ENCODE measurements at regions not wholly inside any gene's neighbourhood (a gene's known extent, or its start where the extent isn't known, plus 50 kb on each side); places are given as distances from the start of the nearest gene placed in this dataset.

DNA sequence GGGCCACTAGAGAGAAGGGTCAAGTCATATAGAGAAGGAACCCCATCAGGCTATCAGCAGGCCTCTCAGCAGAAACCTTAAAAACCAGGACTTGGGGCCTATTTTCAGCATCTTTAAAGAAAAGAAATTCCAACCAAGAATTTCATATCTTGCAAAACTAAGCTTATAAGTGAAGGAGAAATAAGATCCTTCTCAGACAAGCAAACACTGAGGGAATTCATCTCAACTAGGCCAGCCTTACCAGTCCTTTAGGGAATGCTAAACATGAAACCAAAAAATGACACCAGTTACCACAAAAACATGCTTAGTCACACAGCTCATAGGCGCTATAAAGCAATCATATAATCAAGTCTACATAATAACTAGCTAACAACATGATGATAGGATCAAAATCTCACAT is 407.1 kb downstream of the LRRC70 start:
- CTCF ChIA-PET: no interaction called here
- Mint-ChIP-seq H3K9me3 (ENCODE audit: low read depth, unreplicated experiment) (peaks cover 6% of the 10 kb centered on the region), H3K27me3 (ENCODE audit: unreplicated experiment) (no peaks in the 10 kb centered on the region), H3K36me3 (ENCODE audit: insufficient read depth, unreplicated experiment) (no peaks in the 10 kb centered on the region), H3K27ac (ENCODE audit: unreplicated experiment) (no peak overlapping the region), H3K4me1 (ENCODE audit: low read depth, unreplicated experiment) (no peaks in the 10 kb centered on the region), H3K4me3 (ENCODE audit: low read depth, unreplicated experiment) (no peak overlapping the region)
- TF ChIP-seq, protein P1, sequence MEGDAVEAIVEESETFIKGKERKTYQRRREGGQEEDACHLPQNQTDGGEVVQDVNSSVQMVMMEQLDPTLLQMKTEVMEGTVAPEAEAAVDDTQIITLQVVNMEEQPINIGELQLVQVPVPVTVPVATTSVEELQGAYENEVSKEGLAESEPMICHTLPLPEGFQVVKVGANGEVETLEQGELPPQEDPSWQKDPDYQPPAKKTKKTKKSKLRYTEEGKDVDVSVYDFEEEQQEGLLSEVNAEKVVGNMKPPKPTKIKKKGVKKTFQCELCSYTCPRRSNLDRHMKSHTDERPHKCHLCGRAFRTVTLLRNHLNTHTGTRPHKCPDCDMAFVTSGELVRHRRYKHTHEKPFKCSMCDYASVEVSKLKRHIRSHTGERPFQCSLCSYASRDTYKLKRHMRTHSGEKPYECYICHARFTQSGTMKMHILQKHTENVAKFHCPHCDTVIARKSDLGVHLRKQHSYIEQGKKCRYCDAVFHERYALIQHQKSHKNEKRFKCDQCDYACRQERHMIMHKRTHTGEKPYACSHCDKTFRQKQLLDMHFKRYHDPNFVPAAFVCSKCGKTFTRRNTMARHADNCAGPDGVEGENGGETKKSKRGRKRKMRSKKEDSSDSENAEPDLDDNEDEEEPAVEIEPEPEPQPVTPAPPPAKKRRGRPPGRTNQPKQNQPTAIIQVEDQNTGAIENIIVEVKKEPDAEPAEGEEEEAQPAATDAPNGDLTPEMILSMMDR (IDR thresholded peaks at IDR 0.05; ENCODE audit: unreplicated experiment): no peak
- no peak for DNase-seq
- no TSS peak for BruUV-seq (replicated peaks)
- intact Hi-C loops (cut with micrococcal nuclease; ENCODE audit: unreplicated experiment): no loop called here

DNA sequence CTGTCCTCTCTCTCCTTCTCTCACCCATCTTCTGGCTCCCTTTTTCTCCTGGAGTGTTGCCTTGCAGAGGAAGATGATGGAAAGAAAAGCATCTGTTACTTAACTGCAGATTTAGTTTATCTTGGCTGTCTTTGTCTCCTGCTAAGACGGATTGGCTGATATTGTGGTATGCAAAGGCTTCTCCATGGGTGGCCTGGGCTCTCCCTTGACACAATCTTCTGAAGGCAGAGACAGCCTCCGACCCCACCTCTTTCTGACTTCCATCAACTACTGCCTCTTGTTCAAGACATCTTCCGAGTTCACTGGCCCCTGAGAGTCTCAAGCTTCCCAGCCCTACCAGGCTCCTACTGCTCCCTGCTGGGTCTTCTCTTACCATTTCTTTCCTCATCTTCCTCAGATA is 403.7 kb downstream of the LRRC70 start:
- no peaks in the 10 kb centered on the region for H3K27me3 Mint-ChIP-seq (ENCODE audit: unreplicated experiment)
- H3K4me1 Mint-ChIP-seq (ENCODE audit: low read depth, unreplicated experiment): no peaks in the 10 kb centered on the region
- CTCF ChIA-PET: no interaction called here
- intact Hi-C loops (cut with micrococcal nuclease; ENCODE audit: unreplicated experiment): no loop called here
- no peak for DNase-seq
- TF ChIP-seq, protein P1 (IDR thresholded peaks at IDR 0.05; ENCODE audit: unreplicated experiment): no peak
- BruUV-seq (replicated peaks): no TSS peak
- peaks cover 6% of the 10 kb centered on the region for H3K9me3 Mint-ChIP-seq (ENCODE audit: low read depth, unreplicated experiment)
- H3K4me3 Mint-ChIP-seq (ENCODE audit: low read depth, unreplicated experiment): no peak overlapping the region
- no peak overlapping the region for H3K27ac Mint-ChIP-seq (ENCODE audit: unreplicated experiment)
- no peaks in the 10 kb centered on the region for H3K36me3 Mint-ChIP-seq (ENCODE audit: insufficient read depth, unreplicated experiment)

DNA sequence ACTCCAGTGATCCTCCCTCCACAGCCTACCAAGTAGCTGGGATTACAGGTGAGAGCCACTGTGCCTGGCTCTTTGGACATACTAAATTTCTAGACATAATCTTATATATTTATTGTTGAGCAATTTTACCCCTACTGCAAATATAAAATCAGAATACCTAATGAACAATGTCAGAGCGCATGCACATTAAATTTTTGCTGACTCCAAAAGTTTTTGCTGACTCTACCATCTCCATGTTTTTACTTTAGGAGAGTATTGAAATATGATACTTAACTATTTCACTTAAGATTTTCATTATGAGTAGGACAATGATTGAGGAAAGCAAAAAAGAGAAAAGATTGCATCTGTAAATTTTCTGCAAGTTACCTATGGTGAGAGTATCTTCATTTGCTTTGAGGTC is 402.3 kb downstream of the LRRC70 start:
- no peaks in the 10 kb centered on the region for H3K36me3 Mint-ChIP-seq (ENCODE audit: insufficient read depth, unreplicated experiment)
- no peaks in the 10 kb centered on the region for H3K27me3 Mint-ChIP-seq (ENCODE audit: unreplicated experiment)
- no TSS peak for BruUV-seq (replicated peaks)
- TF ChIP-seq, protein P1 (IDR thresholded peaks at IDR 0.05; ENCODE audit: unreplicated experiment): no peak
- CTCF ChIA-PET: interaction anchor here (0.6 kb wide), 1 partner anchor 14 kb away, joined by 5 read pairs; no protein-coding TSS in a partner anchor
- H3K27ac Mint-ChIP-seq (ENCODE audit: unreplicated experiment): no peak overlapping the region
- no peak for DNase-seq
- H3K4me3 Mint-ChIP-seq (ENCODE audit: low read depth, unreplicated experiment): no peak overlapping the region
- peaks cover 5% of the 10 kb centered on the region for H3K9me3 Mint-ChIP-seq (ENCODE audit: low read depth, unreplicated experiment)
- no peaks in the 10 kb centered on the region for H3K4me1 Mint-ChIP-seq (ENCODE audit: low read depth, unreplicated experiment)
- intact Hi-C loops (cut with micrococcal nuclease; ENCODE audit: unreplicated experiment): no loop called here

DNA sequence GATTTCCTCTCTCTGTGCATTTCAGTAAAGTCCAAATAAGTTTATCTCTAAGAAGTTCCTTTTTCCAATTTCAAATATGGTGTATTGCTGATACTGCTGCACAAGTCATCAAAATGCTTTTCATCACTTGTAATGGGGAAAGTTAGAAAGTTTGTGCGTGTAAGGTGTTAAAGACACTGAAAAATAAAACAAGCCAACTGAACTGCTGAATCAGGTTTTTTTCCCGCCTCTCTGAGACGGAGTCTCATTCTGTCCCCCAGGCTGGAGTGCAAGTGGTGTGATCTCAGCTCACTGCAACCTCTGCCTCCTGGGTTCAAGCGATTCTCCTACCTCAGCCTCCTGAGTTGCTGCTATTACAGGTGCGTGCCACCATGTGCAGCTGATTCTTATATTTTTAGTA is 400.9 kb downstream of the LRRC70 start:
- DNase-seq: no peak
- intact Hi-C loops (cut with micrococcal nuclease; ENCODE audit: unreplicated experiment): no loop called here
- Mint-ChIP-seq H3K27me3 (ENCODE audit: unreplicated experiment) (no peaks in the 10 kb centered on the region), H3K27ac (ENCODE audit: unreplicated experiment) (no peak overlapping the region), H3K4me1 (ENCODE audit: low read depth, unreplicated experiment) (no peaks in the 10 kb centered on the region), H3K4me3 (ENCODE audit: low read depth, unreplicated experiment) (no peak overlapping the region), H3K36me3 (ENCODE audit: insufficient read depth, unreplicated experiment) (no peaks in the 10 kb centered on the region), H3K9me3 (ENCODE audit: low read depth, unreplicated experiment) (peaks cover 6% of the 10 kb centered on the region)
- CTCF ChIA-PET: no interaction called here
- TF ChIP-seq, protein P1 (IDR thresholded peaks at IDR 0.05; ENCODE audit: unreplicated experiment): no peak
- no TSS peak for BruUV-seq (replicated peaks)

DNA sequence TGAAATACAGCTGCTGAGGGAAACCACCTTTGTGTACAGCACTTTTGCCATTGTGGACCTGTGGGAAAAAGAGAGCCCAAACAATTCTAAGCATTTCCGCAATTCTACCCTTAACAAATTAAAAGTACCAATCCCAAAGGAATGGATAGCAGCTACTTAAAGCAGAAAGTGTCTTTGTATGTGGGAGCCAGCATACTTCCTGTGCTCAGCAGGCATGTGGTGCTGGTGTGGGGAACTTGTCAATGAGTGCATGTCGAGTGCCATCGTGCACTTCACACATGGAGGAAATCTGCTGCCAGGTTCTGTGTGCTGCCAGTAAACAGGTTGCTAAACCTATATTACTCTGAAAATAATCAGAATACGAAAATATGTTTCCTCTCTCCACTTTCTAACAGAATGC is 399.0 kb downstream of the LRRC70 start:
- Mint-ChIP-seq H3K4me1 (ENCODE audit: low read depth, unreplicated experiment) (no peaks in the 10 kb centered on the region), H3K27me3 (ENCODE audit: unreplicated experiment) (no peaks in the 10 kb centered on the region), H3K9me3 (ENCODE audit: low read depth, unreplicated experiment) (peaks cover 6% of the 10 kb centered on the region), H3K4me3 (ENCODE audit: low read depth, unreplicated experiment) (no peak overlapping the region), H3K27ac (ENCODE audit: unreplicated experiment) (no peak overlapping the region), H3K36me3 (ENCODE audit: insufficient read depth, unreplicated experiment) (no peaks in the 10 kb centered on the region)
- TF ChIP-seq, protein P1 (IDR thresholded peaks at IDR 0.05; ENCODE audit: unreplicated experiment): no peak
- DNase-seq: no peak
- CTCF ChIA-PET: no interaction called here
- intact Hi-C loops (cut with micrococcal nuclease; ENCODE audit: unreplicated experiment): no loop called here
- BruUV-seq (replicated peaks): no TSS peak

All from Calu3 (cell line).